ENCODE measurements at regions not wholly inside any gene's neighbourhood (a gene's known extent, or its start where the extent isn't known, plus 50 kb on each side); places are given as distances from the start of the nearest gene placed in this dataset.

DNA sequence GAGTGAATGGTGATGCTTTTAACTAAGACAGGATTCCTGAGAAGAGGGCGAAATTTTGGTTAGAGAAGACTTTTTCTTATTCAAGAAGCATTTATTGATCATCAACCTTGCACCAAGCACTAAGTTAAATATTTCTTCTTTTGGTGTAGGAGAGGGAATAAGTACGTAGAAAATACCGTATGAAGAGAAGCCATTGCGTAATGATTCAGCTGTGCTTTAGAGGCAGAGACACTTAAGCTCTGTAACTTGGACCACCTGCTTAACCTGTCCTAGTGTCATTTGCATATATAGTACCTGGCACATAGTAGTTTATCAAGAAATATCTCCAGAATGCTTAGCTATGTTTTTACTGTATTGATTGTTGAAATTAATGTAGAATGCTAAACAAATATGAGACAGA, 430.9 kb upstream of the ZNF608 start:
- POLR2A ChIA-PET: no interaction called here
- no peak overlapping the region for H3K4me3 ChIP-seq (replicated peaks in 1 of 3; ENCODE audit: insufficient read depth in 1 of 3, low read depth in 1 of 3, low read length in 3 of 3)
- H3K4me1 ChIP-seq (ENCODE audit: control insufficient read depth, extremely low read depth, insufficient read depth, low read length): no peaks in the 10 kb centered on the region
- no peak overlapping the region for H3K27ac ChIP-seq (ENCODE audit: insufficient read depth, low read depth, low read length)
- no peaks in the 10 kb centered on the region for H3K36me3 ChIP-seq (ENCODE audit: control insufficient read depth in 2 of 2, extremely low read depth in 1 of 2, insufficient read depth in 2 of 2, low read length in 2 of 2)
- no peaks in the 10 kb centered on the region for H4K20me1 ChIP-seq (replicated peaks; ENCODE audit: control insufficient read depth, extremely low read depth, insufficient read depth, low read length)
- H3K27me3 ChIP-seq (ENCODE audit: control insufficient read depth in 2 of 2, insufficient read depth in 2 of 2, low read length in 2 of 2): no peaks in the 10 kb centered on the region
- dilution Hi-C loops (cut with MboI; ENCODE audit: extremely low pct_ligation_motif_present, low sequenced_read_pairs): no loop called here
- H3K79me2 ChIP-seq (ENCODE audit: control insufficient read depth, insufficient read depth, low read length): no peaks in the 10 kb centered on the region
- no peaks in the 10 kb centered on the region for H3K9me3 ChIP-seq (replicated peaks; ENCODE audit: control insufficient read depth, insufficient read depth, low read length)
- CTCF ChIA-PET: no interaction called here
- H2AFZ ChIP-seq (ENCODE audit: low read depth, low read length): no peak overlapping the region
- FAIRE-seq (no peak), DNase-seq (ENCODE audit: low read depth, low spot score) (no peak)
- H3K9me1 ChIP-seq (replicated peaks; ENCODE audit: control insufficient read depth, extremely low read depth, insufficient read depth, low read length): no peaks in the 10 kb centered on the region
- no peak for TF ChIP-seq FOS (IDR thresholded peaks at IDR 0.05; ENCODE audit: borderline replicate concordance, insufficient read depth, low read length)
- TF ChIP-seq POLR2A (IDR thresholded peaks at IDR 0.05; ENCODE audit: low read depth, low read length): no peak
- no peak for TF ChIP-seq POLR2AphosphoS5 (IDR thresholded peaks at IDR 0.05; ENCODE audit: insufficient read depth, low read depth, low read length)
- H3K4me2 ChIP-seq (ENCODE audit: insufficient read depth, low read length): no peak overlapping the region
- BruUV-seq (replicated peaks): no TSS peak
- intact Hi-C loops (cut with micrococcal nuclease): no loop called here
- H3K9ac ChIP-seq (replicated peaks; ENCODE audit: extremely low read depth, insufficient read depth, low read length): no peak overlapping the region

DNA sequence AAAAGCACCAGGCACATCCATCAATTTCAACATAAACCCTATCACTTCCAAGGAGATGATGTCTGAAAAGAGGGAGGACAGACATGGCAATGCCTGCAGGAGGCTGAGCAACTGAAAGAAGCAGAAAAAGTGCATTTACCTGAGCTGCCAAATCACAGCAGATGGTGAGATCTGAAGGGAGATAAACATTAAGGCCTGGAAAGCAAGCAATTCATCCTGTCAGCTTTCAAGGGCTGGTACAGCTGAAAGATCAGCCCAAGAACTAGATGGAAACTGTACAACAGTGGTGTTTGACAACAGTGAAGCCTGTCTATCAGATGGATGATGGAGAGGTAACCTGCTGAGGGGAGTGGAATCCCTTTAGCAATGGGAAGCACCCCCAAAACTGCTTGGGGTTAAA, 433.2 kb upstream of the ZNF608 start:
- no peak for FAIRE-seq
- no TSS peak for BruUV-seq (replicated peaks)
- DNase-seq (ENCODE audit: low read depth, low spot score): no peak
- H4K20me1 ChIP-seq (replicated peaks; ENCODE audit: control insufficient read depth, extremely low read depth, insufficient read depth, low read length): no peaks in the 10 kb centered on the region
- H3K4me3 ChIP-seq (replicated peaks in 1 of 3; ENCODE audit: insufficient read depth in 1 of 3, low read depth in 1 of 3, low read length in 3 of 3): no peak overlapping the region
- POLR2A ChIA-PET: no interaction called here
- no peaks in the 10 kb centered on the region for H3K79me2 ChIP-seq (ENCODE audit: control insufficient read depth, insufficient read depth, low read length)
- H3K9ac ChIP-seq (replicated peaks; ENCODE audit: extremely low read depth, insufficient read depth, low read length): no peak overlapping the region
- H2AFZ ChIP-seq (ENCODE audit: low read depth, low read length): no peak overlapping the region
- no peaks in the 10 kb centered on the region for H3K9me3 ChIP-seq (replicated peaks; ENCODE audit: control insufficient read depth, insufficient read depth, low read length)
- H3K4me1 ChIP-seq (ENCODE audit: control insufficient read depth, extremely low read depth, insufficient read depth, low read length): no peaks in the 10 kb centered on the region
- H3K36me3 ChIP-seq (ENCODE audit: control insufficient read depth in 2 of 2, extremely low read depth in 1 of 2, insufficient read depth in 2 of 2, low read length in 2 of 2): no peaks in the 10 kb centered on the region
- dilution Hi-C loops (cut with MboI; ENCODE audit: extremely low pct_ligation_motif_present, low sequenced_read_pairs) (no loop called here), intact Hi-C loops (cut with micrococcal nuclease) (no loop called here)
- no peak overlapping the region for H3K4me2 ChIP-seq (ENCODE audit: insufficient read depth, low read length)
- no peaks in the 10 kb centered on the region for H3K27me3 ChIP-seq (ENCODE audit: control insufficient read depth in 2 of 2, insufficient read depth in 2 of 2, low read length in 2 of 2)
- no peaks in the 10 kb centered on the region for H3K9me1 ChIP-seq (replicated peaks; ENCODE audit: control insufficient read depth, extremely low read depth, insufficient read depth, low read length)
- TF ChIP-seq JUN (IDR thresholded peaks at IDR 0.05; ENCODE audit: borderline replicate concordance, insufficient read depth, insufficient read length, low read depth) (no peak), POLR2AphosphoS5 (IDR thresholded peaks at IDR 0.05; ENCODE audit: insufficient read depth, low read depth, low read length) (no peak)
- TF ChIP-seq, protein P1, sequence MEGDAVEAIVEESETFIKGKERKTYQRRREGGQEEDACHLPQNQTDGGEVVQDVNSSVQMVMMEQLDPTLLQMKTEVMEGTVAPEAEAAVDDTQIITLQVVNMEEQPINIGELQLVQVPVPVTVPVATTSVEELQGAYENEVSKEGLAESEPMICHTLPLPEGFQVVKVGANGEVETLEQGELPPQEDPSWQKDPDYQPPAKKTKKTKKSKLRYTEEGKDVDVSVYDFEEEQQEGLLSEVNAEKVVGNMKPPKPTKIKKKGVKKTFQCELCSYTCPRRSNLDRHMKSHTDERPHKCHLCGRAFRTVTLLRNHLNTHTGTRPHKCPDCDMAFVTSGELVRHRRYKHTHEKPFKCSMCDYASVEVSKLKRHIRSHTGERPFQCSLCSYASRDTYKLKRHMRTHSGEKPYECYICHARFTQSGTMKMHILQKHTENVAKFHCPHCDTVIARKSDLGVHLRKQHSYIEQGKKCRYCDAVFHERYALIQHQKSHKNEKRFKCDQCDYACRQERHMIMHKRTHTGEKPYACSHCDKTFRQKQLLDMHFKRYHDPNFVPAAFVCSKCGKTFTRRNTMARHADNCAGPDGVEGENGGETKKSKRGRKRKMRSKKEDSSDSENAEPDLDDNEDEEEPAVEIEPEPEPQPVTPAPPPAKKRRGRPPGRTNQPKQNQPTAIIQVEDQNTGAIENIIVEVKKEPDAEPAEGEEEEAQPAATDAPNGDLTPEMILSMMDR (IDR thresholded peaks at IDR 0.05; ENCODE audit: extremely low read depth in 1 of 2, insufficient read depth in 1 of 2, low read depth in 1 of 2, low read length in 2 of 2): no peak
- no peak overlapping the region for H3K27ac ChIP-seq (ENCODE audit: insufficient read depth, low read depth, low read length)
- CTCF ChIA-PET: interaction anchor here (0.6 kb wide), 1 partner anchor 13 kb away, joined by 3 read pairs; no protein-coding TSS in a partner anchor

Measured in endothelial cell of umbilical vein (primary cell).